ENCODE measurements at regions not wholly inside any gene's neighbourhood (a gene's known extent, or its start where the extent isn't known, plus 50 kb on each side); places are given as distances from the start of the nearest gene placed in this dataset.

- Histone ChIP-seq H3K79me2 (ENCODE audit: control insufficient read depth, insufficient read depth, low read length) (no peaks in the 10 kb centered on the region), H3K4me2 (ENCODE audit: insufficient read depth, low read length) (no peak overlapping the region), H3K9ac (ENCODE audit: insufficient read depth in 1 of 2, low read depth in 2 of 2, low read length in 2 of 2) (no peak overlapping the region), H3K4me3 (no peak overlapping the region), H3K9me3 (replicated peaks; ENCODE audit: control insufficient read depth, insufficient read depth, low read depth, low read length) (no peaks in the 10 kb centered on the region), H3K27ac (ENCODE audit: extremely low read depth, low read depth, low read length) (no peak overlapping the region), H3K36me3 (ENCODE audit: control insufficient read depth, insufficient read depth, low read length) (no peaks in the 10 kb centered on the region), H3K27me3 (ENCODE audit: control insufficient read depth in 2 of 2, insufficient read depth in 2 of 2, low read length in 2 of 2) (peaks cover 0 to 57% of the 10 kb centered on the region in 2 experiments; a peak in 4 of 5 replicates), H2AFZ (ENCODE audit: low read depth, low read length) (no peak overlapping the region), H4K20me1 (replicated peaks; ENCODE audit: control insufficient read depth, insufficient read depth, low read length) (no peaks in the 10 kb centered on the region), H3K4me1 (replicated peaks in 1 of 2; ENCODE audit: control insufficient read depth in 2 of 2, insufficient read depth in 2 of 2, low read length in 2 of 2) (no peaks in the 10 kb centered on the region), H3K9me1 (ENCODE audit: control insufficient read depth, insufficient read depth, low read length) (no peaks in the 10 kb centered on the region)
- FAIRE-seq (no peak), DNase-seq (ENCODE audit: extremely low read depth in 1 of 4, low spot score in 3 of 4) (no peak), ATAC-seq (no peak)
- intact Hi-C loops (cut with micrococcal nuclease) (no loop called here), in situ Hi-C loops (cut with MboI) (no loop called here)
- ChIA-PET POLR2A (no interaction called here), CTCF (ENCODE audit: low intra/inter-chr PET ratio) (no interaction called here)
- 2% methylated on average over 14 of the region's 21 CpGs for WGBS (ENCODE audit: insufficient coverage, low coverage, missing lambda C conversion rate)
- BruUV-seq (replicated peaks), result no TSS peak
- TF ChIP-seq HDGF (IDR thresholded peaks at IDR 0.05) (no peak), RAD21 (CRISPR knock-in tag; conservative IDR thresholded peaks at IDR 0.05 in 1 of 2, IDR thresholded peaks at IDR 0.05 in 1 of 2) (no peak), E2F4 (CRISPR knock-in tag; IDR thresholded peaks at IDR 0.05; ENCODE audit: low read depth) (no peak), SIRT6 (IDR thresholded peaks at IDR 0.05; ENCODE audit: low read depth, low read length) (no peak), ZC3H4 (CRISPR knock-in tag; IDR thresholded peaks at IDR 0.05; ENCODE audit: borderline replicate concordance) (no peak), KDM5B (IDR thresholded peaks at IDR 0.05; ENCODE audit: insufficient replicate concordance, low read depth, low read length) (no peak)
- TF ChIP-seq, protein P1, sequence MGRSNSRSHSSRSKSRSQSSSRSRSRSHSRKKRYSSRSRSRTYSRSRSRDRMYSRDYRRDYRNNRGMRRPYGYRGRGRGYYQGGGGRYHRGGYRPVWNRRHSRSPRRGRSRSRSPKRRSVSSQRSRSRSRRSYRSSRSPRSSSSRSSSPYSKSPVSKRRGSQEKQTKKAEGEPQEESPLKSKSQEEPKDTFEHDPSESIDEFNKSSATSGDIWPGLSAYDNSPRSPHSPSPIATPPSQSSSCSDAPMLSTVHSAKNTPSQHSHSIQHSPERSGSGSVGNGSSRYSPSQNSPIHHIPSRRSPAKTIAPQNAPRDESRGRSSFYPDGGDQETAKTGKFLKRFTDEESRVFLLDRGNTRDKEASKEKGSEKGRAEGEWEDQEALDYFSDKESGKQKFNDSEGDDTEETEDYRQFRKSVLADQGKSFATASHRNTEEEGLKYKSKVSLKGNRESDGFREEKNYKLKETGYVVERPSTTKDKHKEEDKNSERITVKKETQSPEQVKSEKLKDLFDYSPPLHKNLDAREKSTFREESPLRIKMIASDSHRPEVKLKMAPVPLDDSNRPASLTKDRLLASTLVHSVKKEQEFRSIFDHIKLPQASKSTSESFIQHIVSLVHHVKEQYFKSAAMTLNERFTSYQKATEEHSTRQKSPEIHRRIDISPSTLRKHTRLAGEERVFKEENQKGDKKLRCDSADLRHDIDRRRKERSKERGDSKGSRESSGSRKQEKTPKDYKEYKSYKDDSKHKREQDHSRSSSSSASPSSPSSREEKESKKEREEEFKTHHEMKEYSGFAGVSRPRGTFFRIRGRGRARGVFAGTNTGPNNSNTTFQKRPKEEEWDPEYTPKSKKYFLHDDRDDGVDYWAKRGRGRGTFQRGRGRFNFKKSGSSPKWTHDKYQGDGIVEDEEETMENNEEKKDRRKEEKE (IDR thresholded peaks at IDR 0.05; ENCODE audit: borderline replicate concordance in 1 of 2, control insufficient read depth in 1 of 2, low read depth in 2 of 2, low read length in 1 of 2), result no peak
- TF ChIP-seq, protein P2, sequence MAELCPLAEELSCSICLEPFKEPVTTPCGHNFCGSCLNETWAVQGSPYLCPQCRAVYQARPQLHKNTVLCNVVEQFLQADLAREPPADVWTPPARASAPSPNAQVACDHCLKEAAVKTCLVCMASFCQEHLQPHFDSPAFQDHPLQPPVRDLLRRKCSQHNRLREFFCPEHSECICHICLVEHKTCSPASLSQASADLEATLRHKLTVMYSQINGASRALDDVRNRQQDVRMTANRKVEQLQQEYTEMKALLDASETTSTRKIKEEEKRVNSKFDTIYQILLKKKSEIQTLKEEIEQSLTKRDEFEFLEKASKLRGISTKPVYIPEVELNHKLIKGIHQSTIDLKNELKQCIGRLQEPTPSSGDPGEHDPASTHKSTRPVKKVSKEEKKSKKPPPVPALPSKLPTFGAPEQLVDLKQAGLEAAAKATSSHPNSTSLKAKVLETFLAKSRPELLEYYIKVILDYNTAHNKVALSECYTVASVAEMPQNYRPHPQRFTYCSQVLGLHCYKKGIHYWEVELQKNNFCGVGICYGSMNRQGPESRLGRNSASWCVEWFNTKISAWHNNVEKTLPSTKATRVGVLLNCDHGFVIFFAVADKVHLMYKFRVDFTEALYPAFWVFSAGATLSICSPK (IDR thresholded peaks at IDR 0.05; ENCODE audit: borderline replicate concordance), result no peak
- TF ChIP-seq, protein P3, sequence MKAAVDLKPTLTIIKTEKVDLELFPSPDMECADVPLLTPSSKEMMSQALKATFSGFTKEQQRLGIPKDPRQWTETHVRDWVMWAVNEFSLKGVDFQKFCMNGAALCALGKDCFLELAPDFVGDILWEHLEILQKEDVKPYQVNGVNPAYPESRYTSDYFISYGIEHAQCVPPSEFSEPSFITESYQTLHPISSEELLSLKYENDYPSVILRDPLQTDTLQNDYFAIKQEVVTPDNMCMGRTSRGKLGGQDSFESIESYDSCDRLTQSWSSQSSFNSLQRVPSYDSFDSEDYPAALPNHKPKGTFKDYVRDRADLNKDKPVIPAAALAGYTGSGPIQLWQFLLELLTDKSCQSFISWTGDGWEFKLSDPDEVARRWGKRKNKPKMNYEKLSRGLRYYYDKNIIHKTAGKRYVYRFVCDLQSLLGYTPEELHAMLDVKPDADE (conservative IDR thresholded peaks at IDR 0.05; ENCODE audit: control insufficient read depth, low read depth, low read length), result no peak
- TF ChIP-seq, protein P4, sequence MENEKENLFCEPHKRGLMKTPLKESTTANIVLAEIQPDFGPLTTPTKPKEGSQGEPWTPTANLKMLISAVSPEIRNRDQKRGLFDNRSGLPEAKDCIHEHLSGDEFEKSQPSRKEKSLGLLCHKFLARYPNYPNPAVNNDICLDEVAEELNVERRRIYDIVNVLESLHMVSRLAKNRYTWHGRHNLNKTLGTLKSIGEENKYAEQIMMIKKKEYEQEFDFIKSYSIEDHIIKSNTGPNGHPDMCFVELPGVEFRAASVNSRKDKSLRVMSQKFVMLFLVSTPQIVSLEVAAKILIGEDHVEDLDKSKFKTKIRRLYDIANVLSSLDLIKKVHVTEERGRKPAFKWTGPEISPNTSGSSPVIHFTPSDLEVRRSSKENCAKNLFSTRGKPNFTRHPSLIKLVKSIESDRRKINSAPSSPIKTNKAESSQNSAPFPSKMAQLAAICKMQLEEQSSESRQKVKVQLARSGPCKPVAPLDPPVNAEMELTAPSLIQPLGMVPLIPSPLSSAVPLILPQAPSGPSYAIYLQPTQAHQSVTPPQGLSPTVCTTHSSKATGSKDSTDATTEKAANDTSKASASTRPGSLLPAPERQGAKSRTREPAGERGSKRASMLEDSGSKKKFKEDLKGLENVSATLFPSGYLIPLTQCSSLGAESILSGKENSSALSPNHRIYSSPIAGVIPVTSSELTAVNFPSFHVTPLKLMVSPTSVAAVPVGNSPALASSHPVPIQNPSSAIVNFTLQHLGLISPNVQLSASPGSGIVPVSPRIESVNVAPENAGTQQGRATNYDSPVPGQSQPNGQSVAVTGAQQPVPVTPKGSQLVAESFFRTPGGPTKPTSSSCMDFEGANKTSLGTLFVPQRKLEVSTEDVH (IDR thresholded peaks at IDR 0.05; ENCODE audit: low read depth, partially characterized antibody), result no peak
These were observed 180.6 kb upstream of the HDAC4 start for GRCh38 chr2:239581352-239581901.
